CD14-positive monocyte (primary cell): ENCODE measurements at regions not wholly inside any gene's neighbourhood (a gene's known extent, or its start where the extent isn't known, plus 50 kb on each side); places are given as distances from the start of the nearest gene placed in this dataset.

ENCODE experiments used
- DNase-seq, 3 donors: peaks; one replicate each; pipeline ENCODE4 v3.0.0-alpha.2; 2011 to 2022
- H2AFZ ChIP-seq: 2 replicates; pipeline ENCODE4 v1.6.0; 2012; ENCODE audit warnings: mild to moderate bottlenecking, low read depth, low read length, inconsistent platforms; ENCODE audit not compliant: insufficient read depth, poor library complexity, severe bottlenecking
- H3K27ac ChIP-seq, 2 donors: 1 replicate in 1 of 2; 2 replicates in 1 of 2; pipeline ENCODE4 v1.5.1; 2012 to 2013; ENCODE audit warnings: low read length in 2 of 2, control low read depth in 1 of 2, inconsistent platforms in 1 of 2, low read depth in 1 of 2, mild to moderate bottlenecking in 1 of 2
- H3K27me3 ChIP-seq, 2 donors: one replicate each; pipeline versions ENCODE4 v1.6.0 to v1.6.1; 2011 to 2013; ENCODE audit warnings: low read length in 2 of 2; ENCODE audit not compliant: control insufficient read depth in 2 of 2, insufficient read depth in 2 of 2
- H3K36me3 ChIP-seq, 2 donors: replicated peaks in 1 of 2; 1 replicate in 1 of 2; 2 replicates in 1 of 2; pipeline versions ENCODE4 v1.5.1 to v1.6.1; 2012 to 2013; ENCODE audit warnings: low read length in 2 of 2, control low read depth in 1 of 2, inconsistent platforms in 1 of 2, mild to moderate bottlenecking in 1 of 2; ENCODE audit not compliant: insufficient read depth in 2 of 2, control insufficient read depth in 1 of 2
- H3K4me1 ChIP-seq, 2 donors: 1 replicate in 1 of 2; 2 replicates in 1 of 2; pipeline versions ENCODE4 v1.5.1 to v1.6.1; 2012 to 2013; ENCODE audit warnings: low read length in 2 of 2, control low read depth in 1 of 2, inconsistent platforms in 1 of 2, mild to moderate bottlenecking in 1 of 2, moderate library complexity in 1 of 2; ENCODE audit not compliant: insufficient read depth in 2 of 2, control insufficient read depth in 1 of 2
- H3K4me2 ChIP-seq: replicated peaks from 2 replicates; pipeline ENCODE3; 2012; ENCODE audit warnings: low read length, moderate library complexity, mild to moderate bottlenecking; ENCODE audit not compliant: poor library complexity, severe bottlenecking; ENCODE audit errors: extremely low read depth
- H3K4me3 ChIP-seq, 3 experiments: fragments of 200-600 bp in 1 of 3; sonication (generic) in 1 of 3; replicated peaks in 1 of 3; 1 replicate in 2 of 3; 2 replicates in 1 of 3; pipeline ENCODE4 v1.5.1; 2011 to 2013; ENCODE audit warnings: low read length in 3 of 3, mild to moderate bottlenecking in 3 of 3, control low read depth in 2 of 3, low read depth in 2 of 3, inconsistent platforms in 1 of 3, moderate library complexity in 1 of 3
- H3K79me2 ChIP-seq: 2 replicates; pipeline ENCODE4 v1.6.0; 2012; ENCODE audit warnings: mild to moderate bottlenecking, control low read depth, inconsistent platforms, low read length, moderate library complexity; ENCODE audit not compliant: insufficient read depth
- H3K9ac ChIP-seq: 2 replicates; pipeline ENCODE4 v1.6.0; 2017; ENCODE audit warnings: low read length, mild to moderate bottlenecking; ENCODE audit not compliant: insufficient read depth, poor library complexity, severe bottlenecking
- H3K9me3 ChIP-seq, 2 donors: replicated peaks in 1 of 2; 1 replicate in 1 of 2; 2 replicates in 1 of 2; pipeline versions ENCODE4 v1.5.1 to v1.6.1; 2012 to 2013; ENCODE audit warnings: low read length in 2 of 2, control low read depth in 1 of 2; ENCODE audit not compliant: control insufficient read depth in 1 of 2, insufficient read depth in 1 of 2
- H4K20me1 ChIP-seq: 2 replicates; pipeline ENCODE4 v1.6.0; 2012; ENCODE audit warnings: mild to moderate bottlenecking, low read length, control low read depth, moderate library complexity; ENCODE audit not compliant: insufficient read depth
- H3K27ac Mint-ChIP-seq, 7 donors: one replicate each; pipeline ENCODE4 v1.8.0; 2020; ENCODE audit warnings: mild to moderate bottlenecking in 7 of 7, mixed read lengths in 7 of 7, moderate library complexity in 6 of 7, inconsistent platforms in 2 of 7
- H3K27me3 Mint-ChIP-seq, 3 donors: one replicate each; pipeline ENCODE4 v1.8.0; 2021 to 2022; ENCODE audit warnings: low read depth in 3 of 3, mild to moderate bottlenecking in 3 of 3, mixed read lengths in 3 of 3, moderate library complexity in 3 of 3, inconsistent platforms in 1 of 3
- H3K36me3 Mint-ChIP-seq, 2 donors: one replicate each; pipeline ENCODE4 v1.8.0; 2020; ENCODE audit warnings: mixed read lengths in 2 of 2, inconsistent platforms in 1 of 2, mild to moderate bottlenecking in 1 of 2
- H3K4me1 Mint-ChIP-seq: one replicate; pipeline ENCODE4 v1.8.0; 2020; ENCODE audit warnings: mild to moderate bottlenecking, mixed read lengths
- H3K4me3 Mint-ChIP-seq, 2 donors: one replicate each; pipeline ENCODE4 v1.8.0; 2020; ENCODE audit warnings: mild to moderate bottlenecking in 2 of 2, mixed read lengths in 2 of 2, moderate library complexity in 1 of 2
- H3K9me3 Mint-ChIP-seq, 7 donors: one replicate each; pipeline ENCODE4 v1.8.0; 2020 to 2022; ENCODE audit warnings: mixed read lengths in 7 of 7, mild to moderate bottlenecking in 6 of 7, moderate library complexity in 6 of 7, inconsistent platforms in 2 of 7
- CTCF ChIP-seq: fragments of 200-600 bp; IDR thresholded peaks from one replicate; pipeline ENCODE4 v1.8.0; 2022; ENCODE audit warnings: antibody characterized with exemption, mild to moderate bottlenecking
- WGBS: methylation state at CpG from one replicate; pipeline ENCODE4 v1.1.5; 2013; ENCODE audit warnings: missing lambda C conversion rate; ENCODE audit not compliant: insufficient coverage; 5-methylcytosine and 5-hydroxymethylcytosine counted together
- intact Hi-C, 2 donors: fragments of 100-400 bp; cut with micrococcal nuclease; formaldehyde crosslinking; loops; one replicate each; pipeline versions ENCODE4 v1.15.0 to v1.15.1; 2023

GRCh38 chr6:140180306-140180705, 805.9 kb upstream of the CITED2 start:
- no peak for TF ChIP-seq CTCF
- H3K4me3 Mint-ChIP-seq, result no peak overlapping the region
- WGBS, result no CpG with 5 or more reads among the region's 2 CpGs

DNA sequence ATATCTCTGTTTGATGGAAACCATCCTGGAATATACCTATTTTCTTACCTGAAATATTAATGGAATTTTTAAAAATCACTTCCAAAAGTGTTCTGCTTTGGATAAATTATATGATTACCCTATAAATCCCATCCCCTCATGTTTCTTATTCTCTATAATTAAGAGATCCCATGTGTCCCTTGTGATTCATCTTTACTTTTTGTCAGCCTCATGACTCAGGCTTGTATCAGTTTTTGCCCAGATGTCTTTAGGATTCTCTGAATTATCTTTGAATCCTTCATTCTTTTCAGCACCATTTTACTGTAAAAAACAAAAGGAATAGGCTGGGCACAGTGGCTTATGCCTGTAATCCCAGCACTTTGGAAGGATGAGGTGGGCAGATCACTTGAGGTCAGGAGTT, 804.5 kb upstream of the CITED2 start:
- Mint-ChIP-seq H3K9me3 (peaks cover 0 to 2% (median 0%) of the 10 kb centered on the region in 7 donors), H3K27me3 (peaks cover 0 to 2% (median 0%) of the 10 kb centered on the region in 3 donors), H3K27ac (no peak overlapping the region), H3K4me3 (no peak overlapping the region), H3K36me3 (no peaks in the 10 kb centered on the region), H3K4me1 (no peaks in the 10 kb centered on the region)
- Histone ChIP-seq H3K27ac (no peak overlapping the region), H3K27me3 (no peaks in the 10 kb centered on the region), H3K4me1 (no peaks in the 10 kb centered on the region), H3K36me3 (no peaks in the 10 kb centered on the region), H4K20me1 (no peaks in the 10 kb centered on the region), H3K79me2 (no peaks in the 10 kb centered on the region), H3K9me3 (no peaks in the 10 kb centered on the region), H3K4me3 (no peak overlapping the region), H3K9ac (no peak overlapping the region), H2AFZ (no peak overlapping the region), H3K4me2 (no peak overlapping the region)
- no peak for TF ChIP-seq CTCF
- intact Hi-C loops, result no loop called here
- DNase-seq, result no peak

More at GRCh38 chr6:140180306-140180705, 805.9 kb upstream of the CITED2 start:
- Histone ChIP-seq H3K36me3 (no peaks in the 10 kb centered on the region), H3K27me3 (no peaks in the 10 kb centered on the region), H3K79me2 (no peaks in the 10 kb centered on the region), H3K27ac (no peak overlapping the region), H3K9ac (no peak overlapping the region), H3K4me1 (no peaks in the 10 kb centered on the region), H3K9me3 (peaks cover 0 to 3% of the 10 kb centered on the region in 2 donors), H3K4me3 (no peak overlapping the region), H4K20me1 (no peaks in the 10 kb centered on the region), H3K4me2 (no peak overlapping the region), H2AFZ (no peak overlapping the region)
- DNase-seq, result no peak
- intact Hi-C loops, result no loop called here
- H3K4me1 Mint-ChIP-seq, result no peaks in the 10 kb centered on the region
- no peaks in the 10 kb centered on the region for H3K36me3 Mint-ChIP-seq
- peaks cover 0 to 5% (median under 1%) of the 10 kb centered on the region in 7 donors for H3K9me3 Mint-ChIP-seq
- H3K27ac Mint-ChIP-seq, result no peak overlapping the region
- peaks cover 0 to 2% (median 0%) of the 10 kb centered on the region in 3 donors for H3K27me3 Mint-ChIP-seq
